ENCODE measurements at regions not wholly inside any gene's neighbourhood (a gene's known extent, or its start where the extent isn't known, plus 50 kb on each side); places are given as distances from the start of the nearest gene placed in this dataset.

DNA sequence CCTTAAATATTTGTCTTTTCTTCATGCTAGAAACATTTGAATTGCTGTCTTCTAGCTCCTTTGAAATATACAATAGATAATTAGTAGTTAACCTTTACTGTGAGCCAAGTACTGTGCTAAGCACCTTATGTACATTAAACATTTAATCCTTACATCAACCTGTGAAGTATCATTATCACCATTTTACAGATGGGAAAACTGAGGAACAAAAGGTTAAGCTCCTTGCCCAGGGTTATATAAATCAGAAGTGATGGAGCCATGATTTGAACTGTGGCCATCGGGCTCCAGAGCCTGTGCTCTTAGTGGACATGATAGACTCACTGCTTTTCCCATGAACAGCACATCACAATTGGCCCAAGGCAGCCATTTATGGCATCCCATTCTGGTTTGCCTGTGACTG is 140.9 kb downstream of the UNC5CL start:
- TF ChIP-seq, protein P1, sequence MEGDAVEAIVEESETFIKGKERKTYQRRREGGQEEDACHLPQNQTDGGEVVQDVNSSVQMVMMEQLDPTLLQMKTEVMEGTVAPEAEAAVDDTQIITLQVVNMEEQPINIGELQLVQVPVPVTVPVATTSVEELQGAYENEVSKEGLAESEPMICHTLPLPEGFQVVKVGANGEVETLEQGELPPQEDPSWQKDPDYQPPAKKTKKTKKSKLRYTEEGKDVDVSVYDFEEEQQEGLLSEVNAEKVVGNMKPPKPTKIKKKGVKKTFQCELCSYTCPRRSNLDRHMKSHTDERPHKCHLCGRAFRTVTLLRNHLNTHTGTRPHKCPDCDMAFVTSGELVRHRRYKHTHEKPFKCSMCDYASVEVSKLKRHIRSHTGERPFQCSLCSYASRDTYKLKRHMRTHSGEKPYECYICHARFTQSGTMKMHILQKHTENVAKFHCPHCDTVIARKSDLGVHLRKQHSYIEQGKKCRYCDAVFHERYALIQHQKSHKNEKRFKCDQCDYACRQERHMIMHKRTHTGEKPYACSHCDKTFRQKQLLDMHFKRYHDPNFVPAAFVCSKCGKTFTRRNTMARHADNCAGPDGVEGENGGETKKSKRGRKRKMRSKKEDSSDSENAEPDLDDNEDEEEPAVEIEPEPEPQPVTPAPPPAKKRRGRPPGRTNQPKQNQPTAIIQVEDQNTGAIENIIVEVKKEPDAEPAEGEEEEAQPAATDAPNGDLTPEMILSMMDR (IDR thresholded peaks at IDR 0.05) = no peak

DNA sequence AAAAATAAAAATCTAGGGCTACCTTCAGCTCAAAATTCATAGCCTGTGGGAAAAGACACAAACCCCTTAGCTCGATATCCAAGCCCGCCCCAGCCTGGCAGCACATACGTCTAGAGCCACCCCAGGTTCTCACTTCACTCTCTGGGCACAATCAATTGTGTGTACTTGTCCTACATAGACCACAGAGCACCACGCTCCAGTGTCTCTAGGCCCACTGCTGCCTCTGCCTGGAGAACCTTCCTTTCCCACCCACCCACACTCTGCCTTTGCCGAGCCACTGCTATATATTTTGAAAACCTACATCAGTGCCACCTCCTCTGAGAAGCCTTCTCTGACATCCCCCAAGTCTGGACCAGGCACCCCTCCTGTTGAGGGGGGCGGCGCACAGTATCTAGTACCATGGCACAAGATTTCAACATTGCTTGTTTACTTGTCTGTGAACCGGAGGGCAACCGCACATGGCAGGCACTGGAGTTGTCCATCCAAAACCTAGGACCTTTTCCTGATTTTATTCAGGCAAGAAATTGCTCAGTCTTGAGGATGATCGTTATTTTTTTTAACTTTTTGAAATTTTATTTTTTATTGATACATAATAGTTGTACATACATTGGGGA is 141.5 kb downstream of the UNC5CL start:
- TF ChIP-seq, protein P1 (IDR thresholded peaks at IDR 0.05) = no peak

DNA sequence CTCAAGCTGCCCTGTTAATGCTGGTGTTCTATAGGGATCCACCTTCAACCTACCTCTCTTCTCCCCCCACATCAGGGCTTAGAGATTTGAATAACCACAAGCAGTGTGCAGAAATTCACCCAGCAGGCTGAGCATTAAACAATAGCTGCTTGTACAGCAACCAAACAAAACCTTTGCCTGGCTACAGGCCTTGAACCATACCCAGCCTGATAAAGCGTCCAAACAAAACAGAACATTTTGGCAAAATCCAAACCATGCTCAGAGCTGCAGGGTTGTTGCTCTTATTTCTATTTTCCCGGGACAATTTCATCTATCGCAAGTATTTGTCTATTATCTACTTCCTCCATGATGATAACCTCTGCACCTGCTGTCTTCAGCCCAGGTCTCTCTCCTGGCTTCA is 142.3 kb downstream of the UNC5CL start:
- TF ChIP-seq, protein P1 (IDR thresholded peaks at IDR 0.05) = no peak

DNA sequence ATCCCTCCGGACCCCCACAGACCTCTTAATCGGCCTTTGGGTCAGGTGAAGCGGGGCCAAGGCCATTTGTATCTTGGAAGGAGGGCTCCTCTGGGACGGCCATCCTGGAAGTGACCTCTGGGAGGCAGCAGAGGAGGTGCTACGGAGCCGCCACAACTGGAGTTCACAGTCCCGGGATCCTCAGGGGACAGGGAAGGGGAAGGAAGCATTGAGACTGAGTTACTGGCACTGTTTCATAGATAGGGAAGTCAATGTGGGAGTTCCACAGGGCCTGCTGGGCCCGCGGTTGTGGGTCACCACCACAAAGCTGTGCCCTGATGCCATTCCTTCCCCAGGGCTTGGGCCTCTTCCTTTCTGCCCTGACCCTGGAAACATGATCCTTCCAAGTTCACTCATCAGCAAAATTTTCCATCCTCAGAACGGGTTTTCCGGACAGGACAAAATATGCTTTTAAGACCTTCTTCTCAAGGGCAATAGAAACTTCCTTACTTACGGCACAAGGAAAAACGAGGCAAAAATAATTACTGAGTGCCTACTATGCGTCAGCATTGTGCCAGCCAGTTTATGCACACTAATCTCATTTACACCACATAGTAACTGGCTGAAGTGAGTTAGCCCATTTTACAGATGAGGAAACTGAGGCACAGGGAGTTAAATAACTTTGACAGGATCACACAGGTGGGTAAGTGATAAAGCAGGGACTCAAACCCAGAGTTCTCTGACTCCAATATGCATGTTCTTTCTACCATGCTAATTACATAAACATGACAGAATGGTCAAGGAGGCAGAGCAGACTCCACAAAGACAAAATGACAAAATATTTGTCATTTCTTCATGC is 143.8 kb downstream of the UNC5CL start:
- TF ChIP-seq, protein P1 (IDR thresholded peaks at IDR 0.05) = peak; percentile 58

DNA sequence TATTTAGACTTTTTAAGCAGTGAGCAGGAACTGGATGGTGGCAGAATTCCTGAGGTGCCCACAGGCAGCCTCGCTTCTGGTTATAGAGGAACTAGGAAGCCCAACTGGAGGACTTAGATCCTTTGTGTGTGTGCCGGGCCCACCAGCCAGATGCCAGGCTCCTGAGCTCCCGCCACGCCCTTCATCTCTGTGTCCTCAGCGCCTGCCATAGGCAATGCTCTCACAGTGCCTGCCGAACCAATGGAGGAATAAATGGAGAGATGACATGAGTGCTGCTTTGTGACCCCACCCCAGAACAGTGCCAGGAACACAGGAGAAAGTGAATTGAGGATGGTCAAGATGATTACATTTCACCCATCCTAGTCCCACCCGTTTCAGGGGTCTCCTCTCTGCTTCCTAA is 146.0 kb downstream of the UNC5CL start:
- TF ChIP-seq, protein P1 (IDR thresholded peaks at IDR 0.05) = no peak

DNA sequence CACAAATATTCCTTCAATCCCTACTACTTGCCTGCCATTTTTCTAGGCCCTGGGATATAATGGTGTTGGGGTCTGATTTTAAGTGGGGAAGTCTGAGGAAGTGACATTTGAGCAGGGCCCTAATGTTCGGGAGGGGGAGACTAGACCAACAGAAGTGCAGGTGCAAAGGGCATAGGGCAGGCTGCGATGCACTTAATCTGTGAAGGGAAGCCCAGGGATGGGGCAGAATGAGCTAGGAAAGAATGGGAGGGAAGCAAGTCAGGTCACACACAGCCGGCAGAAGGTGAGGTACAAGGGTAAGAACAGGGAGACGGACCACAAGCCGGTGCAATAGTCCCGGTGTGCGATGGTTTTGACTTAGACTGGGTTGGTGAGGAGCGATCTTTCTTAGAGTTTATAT is 146.8 kb downstream of the UNC5CL start:
- TF ChIP-seq, protein P1 (IDR thresholded peaks at IDR 0.05) = no peak

DNA sequence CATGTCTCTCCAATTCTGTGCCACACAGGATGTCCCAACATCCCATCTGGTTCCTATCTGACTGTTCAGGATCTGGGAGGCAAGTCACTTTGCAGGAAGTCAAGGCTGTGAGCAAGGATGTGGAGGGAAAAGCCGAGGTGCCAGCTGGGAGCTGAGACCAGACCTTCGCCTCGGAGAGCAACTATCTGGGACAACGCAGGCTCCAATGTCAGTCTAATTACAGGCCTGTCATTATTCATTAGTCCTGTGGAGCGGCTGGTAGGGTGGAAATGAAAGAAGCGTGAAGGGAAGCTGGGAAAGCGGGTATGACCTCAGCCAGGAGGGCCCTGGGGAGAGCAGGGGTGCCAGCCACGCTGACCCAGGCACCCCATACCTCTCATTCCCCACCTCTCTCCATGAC is 147.3 kb downstream of the UNC5CL start:
- TF ChIP-seq, protein P1 (IDR thresholded peaks at IDR 0.05) = no peak
